ENCODE measurements at regions not wholly inside any gene's neighbourhood (a gene's known extent, or its start where the extent isn't known, plus 50 kb on each side); places are given as distances from the start of the nearest gene placed in this dataset.
"Not testable (repeated sequence)": the region's sequence is repeated elsewhere in the genome, so short reads cannot be mapped to it uniquely, and the experiment has no call there.

DNA sequence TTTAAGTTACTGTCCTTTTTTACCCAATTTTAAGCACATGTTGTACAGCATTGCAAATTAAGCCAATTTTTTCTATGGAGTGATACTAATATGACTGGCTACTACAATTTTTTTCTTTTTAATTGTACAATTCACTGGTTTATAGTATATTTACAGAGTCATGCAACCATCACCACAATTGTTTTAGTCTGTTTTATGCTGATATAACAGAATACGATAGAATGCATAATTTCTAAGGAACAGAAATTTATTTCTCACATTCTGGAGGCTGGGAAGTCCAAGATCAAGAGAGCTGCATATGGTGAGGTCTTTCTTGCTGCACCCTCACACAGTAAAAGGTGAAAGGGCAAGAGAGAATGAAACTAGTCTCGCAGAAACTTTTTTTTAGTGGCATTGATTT, 125.3 kb downstream of the GLUD2 start:
- no peak for DNase-seq

- no peak for DNase-seq
Measured at GRCh38 chrX:121179972-121180371, 132.6 kb downstream of the GLUD2 start.

GRCh38 chrX:121191779-121192178, 144.4 kb downstream of the GLUD2 start:
- no peak for DNase-seq

DNA sequence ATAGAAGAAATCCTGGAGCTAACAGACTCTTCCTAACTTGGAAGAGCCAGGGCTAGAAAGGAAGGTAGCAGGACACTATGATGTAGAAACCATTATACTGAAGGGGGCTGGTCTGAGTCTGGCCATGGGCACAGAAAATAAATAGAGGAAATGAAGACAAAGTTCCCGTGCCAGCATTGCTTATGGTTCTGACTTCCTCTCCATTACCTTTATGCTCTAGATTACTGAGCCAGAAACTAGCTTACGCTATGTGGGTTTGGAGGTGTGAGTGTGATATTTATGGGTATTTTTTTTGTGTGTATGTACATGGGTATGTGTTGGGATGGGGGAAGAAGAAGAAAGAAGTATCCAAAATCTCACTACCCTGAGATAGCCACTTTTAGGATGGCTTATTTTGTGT, 148.3 kb downstream of the GLUD2 start:
- DNase-seq, result no peak

GRCh38 chrX:121196872-121197444, 149.5 kb downstream of the GLUD2 start:
- not testable (repeated sequence) for DNase-seq

DNA sequence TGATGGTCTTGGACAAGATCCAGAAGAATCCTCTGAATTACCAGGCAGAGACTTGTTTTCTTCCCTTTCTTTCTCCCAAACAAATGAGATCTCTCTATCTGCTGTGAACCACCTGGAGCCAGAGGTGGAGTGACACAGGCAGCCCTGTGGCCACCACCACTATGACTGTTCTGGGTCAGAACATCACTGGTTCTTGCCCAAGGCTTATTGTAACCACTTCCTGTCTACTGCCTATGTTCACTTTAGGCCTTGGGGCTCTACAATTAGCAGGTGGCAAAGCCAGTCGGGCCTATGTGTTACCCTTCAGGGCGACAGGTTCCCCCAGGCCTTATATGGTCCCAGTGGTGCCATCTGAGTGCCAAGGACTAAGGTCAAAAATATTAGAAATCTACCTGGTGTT, 161.2 kb downstream of the GLUD2 start:
- DNase-seq, result no peak

- no peak for DNase-seq
Measured at GRCh38 chrX:121216641-121217374, 169.4 kb downstream of the GLUD2 start.

GRCh38 chrX:121221322-121221977, 174.0 kb downstream of the GLUD2 start:
- no peak for DNase-seq

DNA sequence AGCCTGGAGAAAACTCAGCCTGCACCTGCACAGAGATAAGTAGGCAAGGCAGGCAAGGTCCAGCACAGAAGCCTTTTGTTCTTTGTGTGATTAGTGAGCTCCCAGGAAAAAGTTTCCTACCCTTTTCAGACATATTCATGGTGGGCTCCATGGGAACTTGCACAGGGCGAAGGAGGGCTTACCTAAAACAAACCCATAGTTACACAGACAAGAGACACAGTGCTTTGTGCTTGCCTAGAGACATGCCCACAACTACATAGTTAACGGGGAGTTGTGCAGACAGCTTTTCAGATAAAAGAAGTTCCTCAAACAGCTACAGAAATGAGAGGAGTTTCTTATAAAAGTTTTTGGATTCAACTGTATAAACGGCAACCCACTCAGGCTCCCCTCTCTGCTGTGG, 180.5 kb downstream of the GLUD2 start:
- DNase-seq, result no peak

DNA sequence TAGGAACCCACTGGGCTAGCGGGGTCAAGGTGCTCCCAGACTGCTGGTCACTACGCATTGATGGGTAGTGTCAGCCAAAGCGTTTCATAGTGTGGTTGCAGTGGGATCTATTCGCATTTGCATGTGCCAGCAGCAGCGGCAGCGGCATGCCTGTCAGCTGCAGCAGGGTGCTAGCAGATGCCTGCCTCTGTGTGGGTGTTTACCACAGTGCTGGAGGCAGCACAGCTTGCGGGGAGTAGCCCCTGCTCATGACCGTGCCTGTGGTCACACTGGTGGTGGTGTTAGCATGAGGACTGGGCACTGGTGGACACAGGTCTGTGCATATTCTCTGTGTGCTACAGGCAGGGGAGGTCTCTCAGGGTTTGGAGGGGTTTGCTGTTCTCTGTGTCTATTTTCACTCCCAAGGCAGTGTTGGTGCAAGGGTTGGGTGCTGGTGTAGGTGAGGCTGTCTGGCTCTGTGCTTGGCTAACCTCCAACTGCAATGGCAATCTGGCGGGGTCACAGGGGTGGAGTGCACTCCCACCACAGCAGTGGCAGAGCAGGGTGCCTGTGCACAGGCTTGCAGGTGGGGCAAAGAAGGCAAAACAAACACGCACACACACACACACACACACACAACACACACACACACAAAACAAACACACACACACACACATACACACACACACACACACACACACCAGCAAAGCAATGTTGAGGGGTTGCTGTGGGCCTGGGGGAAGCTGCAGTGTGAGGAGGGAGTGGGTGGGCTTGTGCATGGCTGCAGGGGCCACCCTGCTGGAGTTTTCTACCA, 184.4 kb downstream of the GLUD2 start:
- DNase-seq, result no peak

DNA sequence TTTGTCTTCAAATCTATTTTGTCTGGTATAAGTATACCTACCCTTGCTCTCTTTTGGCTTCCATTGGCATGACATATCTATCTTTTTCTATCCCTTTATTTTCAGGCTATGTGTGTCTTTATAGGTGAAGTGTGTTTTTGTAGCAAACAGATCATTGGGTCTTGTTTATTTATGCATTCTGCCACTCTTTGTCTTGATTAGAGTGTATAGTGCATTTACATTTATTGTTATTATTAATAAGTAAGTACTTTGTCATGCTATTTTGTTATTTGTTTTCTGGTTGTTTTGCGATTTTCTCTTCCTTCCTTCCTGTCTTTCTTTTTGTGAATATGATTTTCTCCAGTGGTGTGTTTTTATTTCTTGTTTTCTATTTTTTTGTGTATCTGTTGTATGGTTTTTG, 188.6 kb downstream of the GLUD2 start:
- DNase-seq, result no peak

GRCh38 chrX:121238093-121238492, 190.7 kb downstream of the GLUD2 start:
- no peak for DNase-seq

- no peak for DNase-seq
Measured at GRCh38 chrX:121244511-121244910, 197.1 kb downstream of the GLUD2 start.

DNA sequence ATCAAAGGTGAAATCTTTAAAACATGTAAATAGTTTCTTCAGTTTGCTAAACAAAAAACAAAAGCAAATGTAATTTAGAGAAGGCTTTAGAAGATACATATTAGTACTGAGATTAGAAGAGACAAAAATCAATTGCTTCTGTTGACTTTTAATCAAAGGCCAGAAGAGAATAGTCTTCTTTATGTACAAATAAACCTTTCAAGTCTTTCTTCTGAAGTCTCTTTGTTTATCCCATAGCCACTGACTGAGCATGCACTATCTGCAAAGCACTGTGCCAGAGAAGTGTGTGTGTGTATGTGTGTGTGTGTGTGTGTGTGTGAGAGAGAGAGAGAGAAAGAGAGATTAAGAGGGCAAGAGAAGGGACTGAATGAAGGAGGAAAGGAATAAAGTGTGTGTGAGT, 198.4 kb downstream of the GLUD2 start:
- no peak for DNase-seq

DNA sequence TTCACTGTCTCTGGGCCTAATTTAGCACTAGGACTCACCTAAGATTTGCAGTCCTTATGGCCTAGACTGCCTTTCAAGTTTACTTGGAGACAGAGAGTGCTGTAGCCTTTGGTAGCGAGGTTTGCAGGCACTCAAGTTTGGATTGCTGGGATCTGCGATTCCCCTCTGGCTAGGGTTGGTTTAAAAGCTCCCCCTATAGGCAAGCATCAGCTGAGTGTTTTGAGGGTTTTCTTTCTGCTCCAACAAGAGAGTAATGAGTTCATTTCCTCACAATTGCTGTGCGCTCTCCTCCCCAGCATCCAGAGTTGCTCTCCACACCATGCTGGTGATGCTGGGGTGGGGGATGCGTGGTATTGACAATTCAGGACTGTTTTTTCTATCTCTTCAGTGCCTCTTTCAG, 206.9 kb downstream of the GLUD2 start:
- DNase-seq, result no peak

GRCh38 chrX:121256647-121257046, 209.2 kb downstream of the GLUD2 start:
- DNase-seq, result no peak

- DNase-seq, result no peak
Measured at GRCh38 chrX:121258545-121258944, 211.1 kb downstream of the GLUD2 start.

GRCh38 chrX:121259170-121259569, 211.8 kb downstream of the GLUD2 start:
- no peak for DNase-seq

GRCh38 chrX:121260596-121261240, 213.3 kb downstream of the GLUD2 start:
- DNase-seq, result no peak

- DNase-seq, result no peak
Measured at GRCh38 chrX:121283921-121284320, 236.5 kb downstream of the GLUD2 start.

GRCh38 chrX:121298499-121298898, 251.1 kb downstream of the GLUD2 start:
- DNase-seq, result no peak

GRCh38 chrX:121301356-121301755, 253.9 kb downstream of the GLUD2 start:
- DNase-seq, result no peak

DNA sequence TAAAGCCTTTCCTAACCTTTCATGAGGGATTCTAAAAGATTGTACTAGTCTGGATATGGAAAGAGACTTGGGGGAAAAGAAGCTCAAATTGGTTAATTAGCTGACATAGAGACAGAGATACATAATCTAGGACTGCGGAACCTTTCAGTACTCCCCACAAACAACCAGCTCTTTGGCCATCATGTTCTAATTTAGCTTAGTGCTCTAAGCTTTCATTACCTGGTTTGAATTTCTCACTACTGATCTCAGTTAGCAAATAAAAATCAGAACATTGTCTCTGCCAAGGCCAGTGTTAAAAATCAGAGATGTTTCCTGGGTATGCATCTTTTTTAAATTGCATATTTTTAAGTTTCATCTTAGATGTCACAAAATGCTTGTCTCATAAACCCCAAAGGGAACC, 254.4 kb downstream of the GLUD2 start:
- DNase-seq, result no peak
